Trophoblast cell (in vitro differentiated cells and primary cell): ENCODE measurements at regions not wholly inside any gene's neighbourhood (a gene's known extent, or its start where the extent isn't known, plus 50 kb on each side); places are given as distances from the start of the nearest gene placed in this dataset.

Experiments
- DNase-seq, 2 donors: peaks; one replicate each; pipeline ENCODE4 v3.0.0-alpha.2; 2016
- H2AFZ ChIP-seq: 2 replicates; pipeline ENCODE4 v1.6.1; 2013; ENCODE audit warnings: low read length, moderate library complexity, mild to moderate bottlenecking; ENCODE audit not compliant: insufficient read depth, poor library complexity
- H2AK5ac ChIP-seq: 2 replicates; pipeline ENCODE4 v1.6.1; 2013; ENCODE audit warnings: mild to moderate bottlenecking, low read length
- H2BK120ac ChIP-seq: 2 replicates; pipeline ENCODE4 v1.6.1; 2013; ENCODE audit warnings: low read length, mild to moderate bottlenecking, moderate library complexity; ENCODE audit not compliant: insufficient read depth, poor library complexity
- H2BK12ac ChIP-seq: 2 replicates; pipeline ENCODE4 v1.6.1; 2013; ENCODE audit warnings: mild to moderate bottlenecking, low read length, moderate library complexity
- H2BK5ac ChIP-seq: 2 replicates; pipeline ENCODE4 v1.6.1; 2013; ENCODE audit warnings: low read length, low read depth, moderate library complexity, mild to moderate bottlenecking; ENCODE audit not compliant: poor library complexity
- H3K14ac ChIP-seq: 2 replicates; pipeline ENCODE4 v1.6.1; 2013; ENCODE audit warnings: mild to moderate bottlenecking, low read length
- H3K18ac ChIP-seq: 2 replicates; pipeline ENCODE4 v1.6.1; 2013; ENCODE audit warnings: mild to moderate bottlenecking, low read length
- H3K23ac ChIP-seq: 2 replicates; pipeline ENCODE4 v1.6.1; 2013; ENCODE audit warnings: low read length
- H3K27ac ChIP-seq: 2 replicates; pipeline ENCODE4 v1.5.1; 2013; ENCODE audit warnings: low read depth, mild to moderate bottlenecking, inconsistent platforms, low read length, moderate library complexity
- H3K27me3 ChIP-seq: 2 replicates; pipeline ENCODE4 v1.6.1; 2013; ENCODE audit warnings: inconsistent platforms, mild to moderate bottlenecking, low read length, moderate library complexity; ENCODE audit not compliant: insufficient read depth
- H3K36me3 ChIP-seq, 2 experiments: 1 replicate in 1 of 2; 2 replicates in 1 of 2; pipeline ENCODE4 v1.6.1; 2013; ENCODE audit warnings: low read length in 2 of 2, mild to moderate bottlenecking in 2 of 2, moderate library complexity in 1 of 2; ENCODE audit not compliant: insufficient read depth in 2 of 2, control insufficient read depth in 1 of 2
- H3K4ac ChIP-seq: 2 replicates; pipeline ENCODE4 v1.6.1; 2013; ENCODE audit warnings: low read depth, mild to moderate bottlenecking, low read length, moderate library complexity
- H3K4me1 ChIP-seq, 2 experiments: 1 replicate in 1 of 2; 2 replicates in 1 of 2; pipeline ENCODE4 v1.6.1; 2013; ENCODE audit warnings: low read length in 2 of 2, mild to moderate bottlenecking in 2 of 2, moderate library complexity in 1 of 2; ENCODE audit not compliant: insufficient read depth in 2 of 2, control insufficient read depth in 1 of 2
- H3K4me2 ChIP-seq: 2 replicates; pipeline ENCODE4 v1.6.1; 2013; ENCODE audit warnings: inconsistent platforms, mild to moderate bottlenecking, low read length, moderate library complexity
- H3K4me3 ChIP-seq: 2 replicates; pipeline ENCODE4 v1.5.1; 2013; ENCODE audit warnings: mild to moderate bottlenecking, low read depth, low read length, inconsistent platforms
- H3K79me1 ChIP-seq: one replicate; pipeline ENCODE4 v1.6.1; 2013; ENCODE audit warnings: low read length
- H3K79me2 ChIP-seq: 2 replicates; pipeline ENCODE4 v1.6.1; 2013; ENCODE audit warnings: low read length, mild to moderate bottlenecking; ENCODE audit not compliant: control insufficient read depth, insufficient read depth, poor library complexity
- H3K9ac ChIP-seq: 2 replicates; pipeline ENCODE4 v1.6.1; 2013; ENCODE audit warnings: mild to moderate bottlenecking, low read length
- H3K9me3 ChIP-seq: 2 replicates; pipeline ENCODE4 v1.6.1; 2013; ENCODE audit warnings: low read depth, mild to moderate bottlenecking, control low read depth, inconsistent platforms, low read length; ENCODE audit not compliant: insufficient read depth
- H4K12ac ChIP-seq: 2 replicates; pipeline ENCODE4 v1.6.1; 2013; ENCODE audit warnings: low read depth, mild to moderate bottlenecking, low read length, moderate library complexity
- H4K8ac ChIP-seq: 2 replicates; pipeline ENCODE4 v1.6.1; 2013; ENCODE audit warnings: low read depth, mild to moderate bottlenecking, low read length, moderate library complexity
- H4K91ac ChIP-seq: one replicate; pipeline ENCODE4 v1.6.1; 2013; ENCODE audit warnings: low read depth, mild to moderate bottlenecking, low read length, moderate library complexity
- WGBS: extraction: QIAGEN DNeasy Blood & Tissue Kit; methylation state at CpG from one replicate; pipeline ENCODE4 v1.1.7; 2013; ENCODE audit warnings: missing lambda C conversion rate; ENCODE audit not compliant: insufficient read length, insufficient coverage; ENCODE audit errors: extremely low coverage; 5-methylcytosine and 5-hydroxymethylcytosine counted together

DNA sequence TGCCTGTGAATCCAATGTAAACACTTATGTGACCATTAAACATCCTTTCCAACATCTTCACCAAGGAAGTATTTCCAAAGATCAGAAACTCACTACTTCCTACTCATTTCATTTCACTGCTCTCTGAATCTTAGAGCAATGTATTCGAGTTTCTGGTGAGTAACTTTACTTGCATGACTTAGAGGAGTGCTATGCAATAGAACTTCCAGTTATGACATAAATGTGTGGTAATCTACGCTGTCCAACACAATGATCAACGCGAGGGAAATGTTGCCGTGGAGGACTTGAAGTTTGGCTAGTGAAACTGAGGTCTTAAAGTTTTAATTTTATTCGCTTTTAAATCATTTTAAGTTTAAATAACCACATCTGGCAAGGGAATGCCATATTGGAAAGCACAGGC lies 1326.3 kb downstream of the XPNPEP1 start:
- peak overlapping the region; percentile 26 for H4K8ac ChIP-seq
- H3K79me1 ChIP-seq: peaks cover 17% of the 10 kb centered on the region
- H3K9me3 ChIP-seq: no peaks in the 10 kb centered on the region
- no peak overlapping the region for H2BK5ac ChIP-seq
- H3K36me3 ChIP-seq: no peaks in the 10 kb centered on the region
- no peak overlapping the region for H4K91ac ChIP-seq
- no peak overlapping the region for H4K12ac ChIP-seq
- H3K18ac ChIP-seq: no peak overlapping the region
- no peak overlapping the region for H3K4ac ChIP-seq
- H3K27me3 ChIP-seq: no peaks in the 10 kb centered on the region
- no peak overlapping the region for H3K14ac ChIP-seq
- H3K4me2 ChIP-seq: no peak overlapping the region
- no peak overlapping the region for H2AK5ac ChIP-seq
- peak in 1 of 2 donors; percentile 35 for DNase-seq
- no peak overlapping the region for H3K9ac ChIP-seq
- H3K4me3 ChIP-seq: no peak overlapping the region
- H2BK120ac ChIP-seq: no peak overlapping the region
- peaks cover 13 to 14% of the 10 kb centered on the region in 2 experiments for H3K4me1 ChIP-seq
- H3K23ac ChIP-seq: no peak overlapping the region
- WGBS: no CpG with 5 or more reads among the region's 6 CpGs
- H2BK12ac ChIP-seq: peak overlapping the region; percentile 23
- peak overlapping the region; percentile 75 for H3K27ac ChIP-seq
- H3K79me2 ChIP-seq: peaks cover 2% of the 10 kb centered on the region
- no peak overlapping the region for H2AFZ ChIP-seq

DNA sequence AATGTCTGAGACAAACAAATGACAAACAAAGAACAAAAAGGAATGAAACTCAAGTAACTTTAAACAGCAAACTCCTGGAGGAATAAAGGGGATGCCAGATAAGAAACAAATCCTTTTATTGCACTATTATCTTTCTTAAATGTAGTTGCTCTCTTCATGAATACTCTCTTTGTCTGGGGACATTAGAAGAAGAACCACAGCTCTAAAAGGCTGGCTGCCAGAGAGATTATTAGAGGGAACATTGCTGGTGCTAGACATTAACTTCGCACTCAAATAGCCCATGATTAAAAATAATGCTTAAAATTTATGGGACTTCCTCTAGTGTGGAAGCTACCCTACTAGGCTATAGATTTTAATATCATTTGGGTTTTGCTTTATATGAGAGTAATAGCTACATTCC lies 1330.4 kb downstream of the XPNPEP1 start:
- Histone ChIP-seq H3K4me3 (no peak overlapping the region), H2BK12ac (no peak overlapping the region), H3K27me3 (no peaks in the 10 kb centered on the region), H3K18ac (no peak overlapping the region), H3K79me1 (peaks cover 4% of the 10 kb centered on the region), H4K91ac (no peak overlapping the region), H3K9me3 (no peaks in the 10 kb centered on the region), H2AFZ (no peak overlapping the region), H3K23ac (no peak overlapping the region), H2BK5ac (no peak overlapping the region), H3K9ac (no peak overlapping the region), H4K8ac (no peak overlapping the region), H3K4me1 (peaks cover 4 to 5% of the 10 kb centered on the region in 2 experiments), H3K14ac (no peak overlapping the region), H3K36me3 (no peaks in the 10 kb centered on the region), H4K12ac (no peak overlapping the region), H2BK120ac (no peak overlapping the region), H3K4me2 (no peak overlapping the region), H2AK5ac (no peak overlapping the region), H3K4ac (no peak overlapping the region), H3K27ac (no peak overlapping the region), H3K79me2 (no peaks in the 10 kb centered on the region)
- WGBS: no CpG with 5 or more reads among the region's 1 CpG
- no peak for DNase-seq

DNA sequence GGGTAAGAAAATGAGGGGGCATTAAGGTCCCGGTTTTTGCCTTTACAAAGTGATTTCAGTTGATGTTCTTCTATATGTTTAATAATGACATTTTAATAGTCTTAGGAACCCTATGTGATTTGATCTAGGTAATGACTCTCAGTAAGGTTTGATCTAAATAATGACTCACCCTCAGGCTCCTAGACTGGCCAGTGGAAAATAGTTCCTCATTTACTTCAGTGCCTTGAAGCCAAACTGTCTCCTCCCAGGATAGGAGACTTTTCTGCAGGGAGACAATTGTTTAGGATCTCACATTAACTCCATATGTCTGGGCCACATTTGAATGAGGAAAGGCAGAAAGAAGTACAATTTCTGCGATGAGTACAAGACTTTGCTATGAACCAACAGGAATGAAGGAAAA lies 1331.9 kb downstream of the XPNPEP1 start:
- Histone ChIP-seq H3K79me2 (no peaks in the 10 kb centered on the region), H3K79me1 (peaks cover 3% of the 10 kb centered on the region)
- WGBS: no CpG with 5 or more reads among the region's 2 CpGs

DNA sequence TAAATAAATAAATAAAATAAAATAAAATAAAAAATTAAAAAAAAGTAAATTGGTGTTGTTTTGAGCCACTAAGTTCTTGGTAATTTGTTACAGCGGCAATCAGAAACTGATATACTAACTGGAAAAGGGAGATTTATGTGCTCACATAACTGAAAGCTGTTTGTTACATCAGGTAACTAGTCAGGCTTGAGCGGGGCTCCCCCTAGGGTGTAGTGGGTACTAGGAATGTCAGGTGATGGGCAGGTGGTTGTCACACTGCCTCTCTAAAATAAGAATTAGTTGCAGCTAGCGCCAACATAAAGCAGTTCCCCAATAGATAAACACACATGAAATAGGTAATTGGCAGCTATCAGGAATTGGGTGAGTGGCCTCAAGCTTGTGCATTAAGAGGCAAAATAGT lies 1336.9 kb downstream of the XPNPEP1 start:
- Histone ChIP-seq H3K79me2 (peaks cover 4% of the 10 kb centered on the region), H3K14ac (no peak overlapping the region), H2BK5ac (no peak overlapping the region), H2BK120ac (no peak overlapping the region), H2BK12ac (no peak overlapping the region), H3K4me1 (peaks cover 7% of the 10 kb centered on the region in 2 experiments), H2AK5ac (no peak overlapping the region), H3K9me3 (no peaks in the 10 kb centered on the region), H4K91ac (no peak overlapping the region), H3K4me2 (no peak overlapping the region), H3K9ac (no peak overlapping the region), H3K4me3 (no peak overlapping the region), H3K36me3 (no peaks in the 10 kb centered on the region), H3K23ac (no peak overlapping the region), H4K8ac (no peak overlapping the region), H3K79me1 (peaks cover 9% of the 10 kb centered on the region), H3K4ac (no peak overlapping the region), H2AFZ (no peak overlapping the region), H4K12ac (no peak overlapping the region), H3K27me3 (no peaks in the 10 kb centered on the region), H3K27ac (no peak overlapping the region), H3K18ac (no peak overlapping the region)
- no peak for DNase-seq
- WGBS: no CpG with 5 or more reads among the region's 3 CpGs

More for the DNA sequence above, 1331.9 kb downstream of the XPNPEP1 start:
- no peak overlapping the region for H2BK12ac ChIP-seq
- no peak for DNase-seq
- H4K12ac ChIP-seq: no peak overlapping the region
- no peak overlapping the region for H4K91ac ChIP-seq
- H3K23ac ChIP-seq: no peak overlapping the region
- no peak overlapping the region for H2AFZ ChIP-seq
- H2BK120ac ChIP-seq: no peak overlapping the region
- H4K8ac ChIP-seq: peak overlapping the region; percentile 19
- no peak overlapping the region for H2AK5ac ChIP-seq
- H3K4ac ChIP-seq: no peak overlapping the region
- H3K4me2 ChIP-seq: no peak overlapping the region
- no peak overlapping the region for H2BK5ac ChIP-seq
- H3K4me1 ChIP-seq: peaks cover 4% of the 10 kb centered on the region in 2 experiments
- no peak overlapping the region for H3K9ac ChIP-seq
- no peaks in the 10 kb centered on the region for H3K9me3 ChIP-seq
- H3K14ac ChIP-seq: no peak overlapping the region
- H3K27ac ChIP-seq: peak overlapping the region; percentile 54
- H3K27me3 ChIP-seq: no peaks in the 10 kb centered on the region
- no peak overlapping the region for H3K4me3 ChIP-seq
- no peak overlapping the region for H3K18ac ChIP-seq
- H3K36me3 ChIP-seq: no peaks in the 10 kb centered on the region
